ENCODE measurements at regions not wholly inside any gene's neighbourhood (a gene's known extent, or its start where the extent isn't known, plus 50 kb on each side); places are given as distances from the start of the nearest gene placed in this dataset.

- DNase-seq (ENCODE audit: extremely low read depth, low read depth), result no peak
- no peak overlapping the region for H3K4me3 ChIP-seq (replicated peaks; ENCODE audit: low read depth, low read length)
- no peak for TF ChIP-seq CTCF (IDR thresholded peaks at IDR 0.05; ENCODE audit: low read depth, low read length, missing control alignments)
These were observed 316.3 kb downstream of the FAM170A start for GRCh38 chr5:119945691-119946090.

GRCh38 chr5:119948162-119948561 lies 318.8 kb downstream of the FAM170A start:
- no peak overlapping the region for H3K4me3 ChIP-seq (replicated peaks; ENCODE audit: low read depth, low read length)
- TF ChIP-seq CTCF (IDR thresholded peaks at IDR 0.05; ENCODE audit: low read depth, low read length, missing control alignments), result no peak
- DNase-seq (ENCODE audit: extremely low read depth, low read depth), result no peak

- no peak for DNase-seq (ENCODE audit: extremely low read depth, low read depth)
- TF ChIP-seq CTCF (IDR thresholded peaks at IDR 0.05; ENCODE audit: low read depth, low read length, missing control alignments), result no peak
- no peak overlapping the region for H3K4me3 ChIP-seq (replicated peaks; ENCODE audit: low read depth, low read length)
These were observed 320.2 kb downstream of the FAM170A start for GRCh38 chr5:119949426-119949999.

GRCh38 chr5:119951330-119951934 lies 322.1 kb downstream of the FAM170A start:
- TF ChIP-seq CTCF (IDR thresholded peaks at IDR 0.05; ENCODE audit: low read depth, low read length, missing control alignments), result no peak
- H3K4me3 ChIP-seq (replicated peaks; ENCODE audit: low read depth, low read length), result no peak overlapping the region
- no peak for DNase-seq (ENCODE audit: extremely low read depth, low read depth)

GRCh38 chr5:119953474-119953873 lies 324.1 kb downstream of the FAM170A start:
- H3K4me3 ChIP-seq (replicated peaks; ENCODE audit: low read depth, low read length), result no peak overlapping the region
- TF ChIP-seq CTCF (IDR thresholded peaks at IDR 0.05; ENCODE audit: low read depth, low read length, missing control alignments), result no peak
- no peak for DNase-seq (ENCODE audit: extremely low read depth, low read depth)

GRCh38 chr5:119954106-119954505 lies 324.7 kb downstream of the FAM170A start:
- no peak for DNase-seq (ENCODE audit: extremely low read depth, low read depth)
- no peak for TF ChIP-seq CTCF (IDR thresholded peaks at IDR 0.05; ENCODE audit: low read depth, low read length, missing control alignments)
- H3K4me3 ChIP-seq (replicated peaks; ENCODE audit: low read depth, low read length), result no peak overlapping the region

- H3K4me3 ChIP-seq (replicated peaks; ENCODE audit: low read depth, low read length), result no peak overlapping the region
- no peak for TF ChIP-seq CTCF (IDR thresholded peaks at IDR 0.05; ENCODE audit: low read depth, low read length, missing control alignments)
- no peak for DNase-seq (ENCODE audit: extremely low read depth, low read depth)
These were observed 332.6 kb downstream of the FAM170A start for GRCh38 chr5:119961993-119962392.

Data from HFF-Myc (cell line).